Vagina (tissue), 2 donors: ENCODE measurements at regions not wholly inside any gene's neighbourhood (a gene's known extent, or its start where the extent isn't known, plus 50 kb on each side); places are given as distances from the start of the nearest gene placed in this dataset.

ENCODE experiments used
- DNase-seq, 2 donors: peaks; one replicate each; pipeline ENCODE4 v3.0.0-alpha.2; 2017; ENCODE audit errors: extremely low spot score in 2 of 2
- H3K27ac ChIP-seq: fragments of 200-600 bp; sonication (generic); one replicate; pipeline ENCODE4 v1.5.1; 2019
- H3K27me3 ChIP-seq: fragments of 200-600 bp; sonication (generic); one replicate; pipeline ENCODE4 v1.5.1; 2019
- H3K36me3 ChIP-seq, 2 donors: fragments of 200-600 bp; sonication (generic); one replicate each; pipeline ENCODE4 v1.5.1; 2017 to 2019
- H3K4me1 ChIP-seq: fragments of 200-600 bp; sonication (generic); one replicate; pipeline ENCODE4 v1.5.1; 2019
- H3K4me3 ChIP-seq, 2 donors: fragments of 200-600 bp; sonication (generic); 1 replicate in 1 of 2; 2 replicates in 1 of 2; pipeline ENCODE4 v1.5.1; 2016 to 2019
- H3K9me3 ChIP-seq: fragments of 200-600 bp; sonication (generic); one replicate; pipeline ENCODE4 v1.5.1; 2019
- CTCF ChIP-seq, 3 experiments: fragments of 450-650 bp in 2 of 3; fragments of 200-600 bp in 1 of 3; sonication (generic) in 1 of 3; IDR thresholded peaks; one replicate each; pipeline ENCODE4 v1.5.1; 2017 to 2019; ENCODE audit warnings: antibody characterized with exemption in 3 of 3, mild to moderate bottlenecking in 2 of 3, moderate library complexity in 2 of 3
- POLR2A ChIP-seq, 2 donors: fragments of 450-650 bp; IDR thresholded peaks; one replicate each; pipeline ENCODE4 v1.6.1; 2017; ENCODE audit warnings: antibody characterized with exemption in 2 of 2, mild to moderate bottlenecking in 2 of 2, moderate library complexity in 2 of 2
- POLR2AphosphoS5 ChIP-seq, 2 donors: sonication (generic); formaldehyde crosslinking; IDR thresholded peaks; one replicate each; pipeline ENCODE4 v1.9.0; 2017; ENCODE audit warnings: antibody characterized with exemption in 2 of 2, mild to moderate bottlenecking in 2 of 2, low read depth in 1 of 2; ENCODE audit not compliant: insufficient read depth in 1 of 2
- intact Hi-C: fragments of 100-400 bp; cut with DNase I; formaldehyde crosslinking; loops from one replicate; pipeline ENCODE4 v1.15.1; 2023

DNA sequence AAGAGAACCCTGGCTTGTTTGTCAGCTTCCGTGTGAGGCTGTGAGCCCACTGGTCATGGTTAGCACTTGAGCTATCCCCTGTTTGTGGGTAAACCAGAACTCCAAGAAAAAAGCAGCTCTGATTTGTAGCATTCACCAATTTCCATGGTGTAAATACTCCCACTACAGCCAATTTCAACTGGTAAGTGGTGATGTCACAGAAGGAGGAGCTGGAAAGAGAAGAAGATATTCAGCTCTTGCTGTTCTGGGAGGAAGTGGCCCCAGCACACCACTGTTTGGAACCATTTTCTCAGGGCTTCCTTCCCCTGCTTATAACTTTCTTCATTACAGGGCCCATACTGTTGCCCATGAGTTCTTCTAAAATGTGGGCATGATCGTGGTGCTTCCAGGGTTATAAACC, 500.1 kb upstream of the ZMIZ1 start:
- H3K4me3 ChIP-seq: no peak overlapping the region
- intact Hi-C loops: no loop called here
- H3K4me1 ChIP-seq: peaks cover 48% of the 10 kb centered on the region
- no peak for DNase-seq
- H3K9me3 ChIP-seq: no peaks in the 10 kb centered on the region
- H3K36me3 ChIP-seq: no peaks in the 10 kb centered on the region
- TF ChIP-seq POLR2AphosphoS5 (IDR thresholded peaks at IDR 0.05; ENCODE audit: insufficient read depth in 1 of 2, low read depth in 1 of 2) (no peak), POLR2A (IDR thresholded peaks at IDR 0.05) (no peak), CTCF (IDR thresholded peaks at IDR 0.05) (no peak)
- no peak overlapping the region for H3K27ac ChIP-seq
- H3K27me3 ChIP-seq: no peaks in the 10 kb centered on the region

GRCh38 chr10:78570633-78571235, 498.0 kb upstream of the ZMIZ1 start:
- no peak overlapping the region for H3K4me3 ChIP-seq
- H3K27me3 ChIP-seq: no peaks in the 10 kb centered on the region
- H3K4me1 ChIP-seq: peaks cover 36% of the 10 kb centered on the region
- intact Hi-C loops: no loop called here
- no peak for TF ChIP-seq POLR2A (IDR thresholded peaks at IDR 0.05)
- H3K9me3 ChIP-seq: no peaks in the 10 kb centered on the region
- H3K36me3 ChIP-seq: no peaks in the 10 kb centered on the region
- no peak for DNase-seq
- no peak overlapping the region for H3K27ac ChIP-seq

DNA sequence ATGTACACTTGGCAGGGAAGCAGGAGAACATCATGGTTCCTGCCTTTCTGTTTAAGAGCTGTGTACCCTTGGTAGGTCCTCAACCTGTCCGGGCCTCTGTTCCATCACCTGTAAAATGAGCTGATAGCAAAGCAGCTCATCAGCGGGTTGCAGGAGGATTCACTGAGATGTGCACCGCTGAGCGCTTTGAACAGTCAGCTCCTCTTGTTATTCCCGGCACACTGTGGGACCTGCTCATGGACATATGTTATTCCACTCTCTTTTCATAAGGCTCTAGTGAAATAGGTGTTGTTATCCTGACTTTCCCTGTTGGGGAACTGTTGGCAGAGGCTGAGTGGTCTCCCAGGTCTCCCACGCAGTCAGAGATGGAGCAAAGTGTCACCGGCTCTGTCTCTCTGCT, 497.5 kb upstream of the ZMIZ1 start:
- Histone ChIP-seq H3K27ac (no peak overlapping the region), H3K4me1 (peaks cover 31% of the 10 kb centered on the region), H3K36me3 (no peaks in the 10 kb centered on the region), H3K4me3 (no peak overlapping the region), H3K27me3 (no peaks in the 10 kb centered on the region), H3K9me3 (no peaks in the 10 kb centered on the region)
- no peak for DNase-seq
- no peak for TF ChIP-seq POLR2AphosphoS5 (IDR thresholded peaks at IDR 0.05; ENCODE audit: insufficient read depth in 1 of 2, low read depth in 1 of 2)
- TF ChIP-seq POLR2A (IDR thresholded peaks at IDR 0.05): no peak
- no peak for TF ChIP-seq CTCF (IDR thresholded peaks at IDR 0.05)
- intact Hi-C loops: no loop called here

DNA sequence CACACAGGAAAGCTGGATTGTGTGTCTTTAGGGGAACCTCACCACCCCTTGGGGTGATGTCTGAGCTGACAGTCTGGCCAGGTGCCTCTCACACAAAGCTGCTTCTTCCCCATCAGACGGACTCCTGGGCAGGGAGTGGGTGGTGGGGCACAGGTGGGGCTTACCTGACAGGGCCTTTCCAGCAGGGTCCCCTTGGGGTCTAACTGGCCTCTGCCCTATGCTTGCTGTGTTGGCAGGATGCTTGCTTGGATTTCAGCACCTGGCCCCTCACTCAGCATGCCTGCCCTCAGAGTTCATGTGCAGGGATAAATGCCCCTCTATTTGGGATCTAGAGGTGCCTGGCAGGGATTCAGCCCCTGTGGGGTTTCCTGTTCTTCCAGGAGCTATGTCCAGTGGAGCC, 496.9 kb upstream of the ZMIZ1 start:
- Histone ChIP-seq H3K27ac (peak overlapping the region; percentile 39), H3K4me3 (no peak overlapping the region), H3K27me3 (no peaks in the 10 kb centered on the region), H3K9me3 (no peaks in the 10 kb centered on the region), H3K36me3 (no peaks in the 10 kb centered on the region), H3K4me1 (peaks cover 25% of the 10 kb centered on the region)
- DNase-seq: no peak
- TF ChIP-seq POLR2AphosphoS5 (IDR thresholded peaks at IDR 0.05; ENCODE audit: insufficient read depth in 1 of 2, low read depth in 1 of 2) (no peak), CTCF (IDR thresholded peaks at IDR 0.05) (no peak), POLR2A (IDR thresholded peaks at IDR 0.05) (no peak)
- intact Hi-C loops: no loop called here

- no peak overlapping the region for H3K27ac ChIP-seq
- H3K4me1 ChIP-seq: peaks cover 18% of the 10 kb centered on the region
- TF ChIP-seq CTCF (IDR thresholded peaks at IDR 0.05) (no peak), POLR2AphosphoS5 (IDR thresholded peaks at IDR 0.05; ENCODE audit: insufficient read depth in 1 of 2, low read depth in 1 of 2) (peak in 1 of 2 donors; percentile 20)
- no peaks in the 10 kb centered on the region for H3K36me3 ChIP-seq
- intact Hi-C loops: no loop called here
- no peak overlapping the region for H3K4me3 ChIP-seq
- H3K27me3 ChIP-seq: no peaks in the 10 kb centered on the region
- DNase-seq: peak in 1 of 2 donors; percentile 95
- no peaks in the 10 kb centered on the region for H3K9me3 ChIP-seq
These were observed 496.2 kb upstream of the ZMIZ1 start for GRCh38 chr10:78572565-78572964.
